HG03378 (cell line): ENCODE measurements at regions not wholly inside any gene's neighbourhood (a gene's known extent, or its start where the extent isn't known, plus 50 kb on each side); places are given as distances from the start of the nearest gene placed in this dataset.

Source experiments
- ATAC-seq: cut with Tn5 transposase; IDR thresholded peaks from one replicate; pipeline ENCODE4 v1.9.1; 2021; ENCODE audit warnings: mild to moderate bottlenecking, moderate library complexity; ENCODE audit not compliant: unreplicated experiment

- no peak for ATAC-seq
Measured at GRCh38 chr7:25545124-25546008, 317.1 kb upstream of the NPVF start.

- no peak for ATAC-seq
Measured at GRCh38 chr7:25546306-25546705, 318.0 kb upstream of the NPVF start.

DNA sequence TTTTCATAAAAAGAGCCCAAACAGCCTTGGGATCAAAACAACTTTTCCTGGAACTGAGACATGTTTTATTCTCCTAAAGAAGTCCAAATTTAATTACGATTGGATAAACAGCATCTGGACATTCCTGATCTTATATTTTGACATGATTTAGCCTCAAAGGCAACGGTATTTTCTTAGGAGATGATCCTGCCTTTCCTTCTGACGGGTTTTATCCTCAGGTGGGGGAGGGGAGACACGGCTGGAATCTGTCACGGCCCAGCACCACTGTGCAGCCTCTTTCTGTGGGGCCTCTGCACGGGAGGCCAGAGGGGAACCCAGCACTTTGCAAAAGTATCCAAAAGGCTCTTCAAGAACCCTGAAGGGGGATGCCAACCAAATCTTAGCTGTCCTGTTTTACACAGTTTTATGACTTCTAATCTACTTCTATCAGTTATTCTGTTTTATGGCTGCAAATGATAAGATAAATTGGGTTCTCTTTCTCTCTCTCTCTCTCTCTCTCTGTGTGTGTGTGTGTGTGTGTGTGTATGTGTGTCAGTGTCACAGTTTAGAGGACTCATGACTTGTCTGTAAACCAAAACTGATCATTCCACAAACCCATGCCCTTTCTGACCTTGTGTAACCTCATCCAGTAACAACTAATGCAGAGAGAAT, 321.1 kb upstream of the NPVF start:
- no peak for ATAC-seq

DNA sequence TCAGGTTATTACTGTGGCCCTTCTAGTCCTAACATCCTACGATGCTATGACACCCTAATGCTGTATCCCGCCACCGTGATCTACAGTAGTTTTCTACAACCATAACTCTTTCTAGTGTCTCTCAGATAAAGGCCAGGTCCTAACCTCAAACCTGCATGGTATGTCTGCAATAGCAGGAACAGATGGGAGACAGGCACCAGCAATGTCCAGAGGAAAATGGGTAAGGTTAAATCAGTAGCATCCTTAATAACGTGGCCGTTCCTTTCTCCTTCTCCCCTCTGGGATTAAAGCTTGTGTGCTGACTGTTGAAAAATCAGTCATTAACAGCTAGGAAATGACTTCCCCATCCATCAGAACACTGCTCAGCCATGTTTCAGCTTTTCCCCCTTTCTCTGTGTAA, 321.9 kb upstream of the NPVF start:
- no peak for ATAC-seq

- ATAC-seq: no peak
Measured at GRCh38 chr7:25552998-25553397, 324.7 kb upstream of the NPVF start.

- no peak for ATAC-seq
Measured at GRCh38 chr7:25553580-25554291, 325.4 kb upstream of the NPVF start.

- no peak for ATAC-seq
Measured at GRCh38 chr7:25557379-25557917, 329.2 kb upstream of the NPVF start.

DNA sequence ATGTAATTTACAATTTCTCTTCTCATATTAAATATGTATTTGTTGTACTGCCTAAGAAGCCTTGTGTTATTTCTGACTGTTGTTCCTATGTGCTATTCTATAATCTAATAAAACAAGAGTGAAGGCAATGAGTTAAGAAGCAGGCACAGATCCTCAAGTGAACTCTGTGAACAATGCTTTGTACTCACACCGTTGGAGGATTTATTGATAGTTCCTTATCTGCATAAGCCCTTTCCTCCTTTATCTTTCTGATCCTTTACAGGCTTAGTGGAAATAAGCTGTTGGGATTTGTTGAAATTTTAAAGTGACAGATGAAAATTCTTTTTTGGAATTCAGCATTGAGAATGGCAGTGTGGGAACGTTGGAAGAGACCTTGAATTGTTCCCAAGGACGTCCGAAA, 329.6 kb upstream of the NPVF start:
- no peak for ATAC-seq

DNA sequence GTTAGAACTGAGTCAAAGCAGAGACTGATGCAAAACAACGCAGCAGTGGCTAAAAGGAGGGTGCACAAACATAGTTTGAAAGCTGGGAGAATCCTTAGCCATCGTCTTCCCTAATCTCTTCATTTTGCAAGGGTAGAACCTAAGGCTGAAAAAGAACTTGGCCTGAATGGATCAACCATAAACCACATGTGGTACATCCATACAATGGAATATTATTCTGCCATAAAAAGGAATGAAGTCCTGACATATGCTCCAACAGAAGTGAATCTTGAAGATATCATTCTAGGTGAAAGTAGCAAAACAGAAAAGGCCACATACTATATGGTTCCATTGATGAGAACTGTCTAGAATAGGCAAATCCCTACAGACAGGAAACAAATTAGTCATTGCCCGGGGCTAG, 330.3 kb upstream of the NPVF start:
- ATAC-seq: no peak

DNA sequence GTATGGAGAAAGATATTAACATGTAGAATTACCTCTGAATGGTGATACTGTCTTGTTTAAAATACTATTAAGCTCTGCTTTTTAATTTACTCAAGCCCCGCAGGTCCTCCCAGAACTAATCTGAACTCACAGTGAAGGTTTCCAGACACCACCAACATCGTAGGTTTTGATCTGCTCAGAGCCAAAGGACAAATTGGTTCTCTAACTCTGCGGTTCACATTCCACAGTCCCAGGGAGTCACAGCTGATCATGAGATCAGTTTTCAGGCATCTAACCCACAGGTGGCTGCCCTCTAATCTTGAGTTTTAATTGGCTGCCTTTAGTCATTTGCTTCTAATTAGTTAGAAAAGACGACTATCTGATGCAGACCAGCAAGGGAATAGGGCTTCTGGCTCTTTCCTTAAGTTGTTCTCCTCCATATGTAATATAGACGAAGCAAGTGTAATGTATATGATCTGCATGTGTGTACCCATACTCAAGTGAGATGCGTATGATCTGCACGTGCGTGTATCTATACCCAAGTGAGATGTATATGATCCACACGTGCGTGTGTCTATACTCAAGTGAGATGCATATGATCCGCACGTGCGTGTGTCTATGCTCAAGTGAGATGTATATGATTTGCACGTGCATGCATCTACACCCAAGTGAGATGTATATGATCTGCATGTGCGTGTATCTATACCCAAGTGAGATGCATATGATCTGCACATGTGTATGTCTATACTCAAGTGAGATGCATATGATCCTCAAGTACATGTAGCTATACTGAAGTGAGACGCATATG, 331.5 kb upstream of the NPVF start:
- no peak for ATAC-seq

GRCh38 chr7:25562673-25563182, 334.4 kb upstream of the NPVF start:
- ATAC-seq: no peak

DNA sequence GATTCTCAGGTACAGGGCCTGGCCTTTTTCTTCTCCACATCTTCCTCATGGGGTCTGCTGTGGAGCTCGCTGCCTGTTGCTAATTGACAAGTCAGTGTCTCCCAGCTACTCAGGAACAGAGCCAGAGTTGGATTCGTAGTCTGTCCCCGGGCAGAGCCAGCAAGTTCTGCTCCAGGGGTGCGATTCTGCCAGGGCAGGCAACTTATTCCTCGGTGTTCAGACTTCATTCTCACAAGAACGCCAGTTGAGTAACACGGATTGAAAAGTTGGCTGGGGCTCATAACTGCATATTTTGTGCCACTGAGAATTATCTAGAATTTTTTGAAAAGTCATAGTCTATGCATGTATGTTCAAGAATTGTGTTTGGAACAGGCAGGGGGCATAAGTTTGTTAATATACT, 336.7 kb upstream of the NPVF start:
- ATAC-seq: no peak

DNA sequence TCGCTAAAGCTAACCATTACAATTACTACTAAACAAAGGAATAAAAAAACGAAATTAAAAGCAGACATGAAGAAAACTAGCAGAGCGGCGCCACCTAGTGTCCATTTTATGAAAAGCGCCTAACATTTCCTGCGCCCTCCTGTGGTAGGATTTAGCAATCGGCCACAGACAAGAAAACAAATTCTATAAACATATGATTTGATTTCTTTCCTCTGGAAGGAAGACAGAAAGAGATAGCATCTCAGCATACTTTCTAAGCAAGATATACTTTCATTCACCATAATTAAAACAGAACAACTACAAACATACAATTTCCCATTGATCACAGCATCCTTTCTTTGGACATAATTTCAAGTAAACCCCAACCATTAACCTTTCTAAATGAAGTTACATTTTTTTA, 337.7 kb upstream of the NPVF start:
- no peak for ATAC-seq

- no peak for ATAC-seq
Measured at GRCh38 chr7:25567430-25567829, 339.1 kb upstream of the NPVF start.

GRCh38 chr7:25569765-25570164, 341.5 kb upstream of the NPVF start:
- no peak for ATAC-seq

DNA sequence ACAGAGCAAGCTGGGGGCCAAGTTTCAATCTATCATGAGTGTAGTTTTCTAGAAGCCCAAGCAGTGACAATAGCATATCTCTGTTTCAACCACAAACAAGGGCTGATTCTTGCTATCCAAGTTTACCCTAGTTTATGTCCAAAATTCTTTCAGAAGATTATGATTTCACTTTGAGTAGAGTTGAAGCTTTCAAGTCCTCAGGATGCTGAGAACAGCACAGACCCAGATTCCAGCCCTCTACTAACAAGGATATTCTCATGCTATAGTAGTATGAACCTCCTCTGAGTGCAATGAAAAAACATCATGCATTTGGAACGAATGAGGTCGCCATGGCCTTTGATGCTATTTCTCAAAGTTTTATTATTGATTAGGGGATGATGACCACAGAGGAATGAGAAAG, 344.1 kb upstream of the NPVF start:
- no peak for ATAC-seq

- no peak for ATAC-seq
Measured at GRCh38 chr7:25574828-25575227, 346.5 kb upstream of the NPVF start.

DNA sequence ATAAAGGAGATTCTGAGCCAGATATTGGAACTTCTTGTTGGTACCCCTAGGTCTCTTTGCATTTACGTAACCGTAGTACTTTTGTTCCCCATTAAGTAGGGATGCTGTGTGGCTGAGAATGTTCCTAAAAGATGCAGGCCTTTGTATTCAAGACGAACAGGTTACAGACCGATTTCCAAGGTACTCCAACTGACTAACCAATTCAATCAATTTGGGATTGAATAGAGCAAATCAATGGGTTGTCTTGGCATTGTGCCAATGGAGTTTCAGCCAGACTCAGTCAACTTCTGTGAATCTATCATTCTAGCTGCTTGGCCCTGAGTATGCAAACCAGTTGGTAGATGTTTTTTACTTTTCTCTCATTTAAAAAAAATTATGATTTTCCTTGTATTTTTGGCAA, 347.3 kb upstream of the NPVF start:
- no peak for ATAC-seq

DNA sequence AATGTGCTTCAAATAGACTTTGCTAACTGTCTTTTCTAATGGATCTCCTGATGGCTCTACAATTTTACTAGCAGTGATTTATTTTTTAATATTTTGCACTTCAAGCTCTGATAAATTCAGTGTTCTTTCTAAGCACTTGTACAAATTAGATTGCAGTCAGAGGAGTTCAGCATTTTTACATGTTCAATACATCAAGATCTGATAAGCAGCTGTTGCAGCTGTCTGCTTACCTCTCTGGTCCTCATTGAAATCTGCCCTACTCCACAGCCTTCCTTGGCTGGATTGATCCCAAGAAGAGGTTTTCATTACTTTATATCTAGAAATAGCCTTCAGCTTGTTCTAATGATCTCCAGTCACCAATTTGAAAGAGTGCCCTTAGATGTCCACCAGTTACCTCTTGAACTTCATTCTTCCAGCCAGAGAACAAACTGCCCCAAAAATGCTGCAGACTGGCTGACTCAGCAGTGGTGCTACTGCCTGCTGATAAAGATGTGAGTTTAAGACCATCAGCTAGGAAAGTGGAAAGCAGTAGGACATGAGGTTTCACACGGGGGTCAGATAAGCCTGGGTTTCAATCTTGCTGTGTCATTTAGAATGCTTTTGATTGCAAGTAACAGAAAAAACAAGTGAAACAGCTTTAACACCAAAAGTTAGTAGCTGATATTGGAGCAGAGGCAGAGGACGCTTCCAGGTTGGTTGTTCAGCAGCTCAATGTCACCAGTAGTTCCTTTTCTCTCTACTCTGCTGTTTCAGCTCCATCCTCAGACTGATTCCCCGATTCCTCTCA, 350.9 kb upstream of the NPVF start:
- ATAC-seq: no peak

GRCh38 chr7:25579778-25580075, 351.4 kb upstream of the NPVF start:
- ATAC-seq: no peak
